ENCODE measurements at regions not wholly inside any gene's neighbourhood (a gene's known extent, or its start where the extent isn't known, plus 50 kb on each side); places are given as distances from the start of the nearest gene placed in this dataset.

- no peak overlapping the region for H3K4me3 ChIP-seq
- peaks cover 3% of the 10 kb centered on the region; the same call in 1 of the 2 replicates for H3K4me1 ChIP-seq (ENCODE audit: insufficient read depth)
- no peaks in the 10 kb centered on the region for H3K36me3 ChIP-seq (ENCODE audit: insufficient read depth)
- H3K27ac Mint-ChIP-seq: no peak overlapping the region
- H3K27me3 Mint-ChIP-seq (ENCODE audit: insufficient read depth, low read depth, poor library complexity): no peaks in the 10 kb centered on the region
- no peak overlapping the region for H2AFZ ChIP-seq
- H3K9me3 Mint-ChIP-seq: no peaks in the 10 kb centered on the region
- no peaks in the 10 kb centered on the region for H3K27me3 ChIP-seq (ENCODE audit: insufficient read depth)
- no peaks in the 10 kb centered on the region for H3F3A ChIP-seq (replicated peaks; ENCODE audit: low read depth)
- DNase-seq (ENCODE audit: low spot score): no peak
- no peaks in the 10 kb centered on the region for H4K20me1 ChIP-seq (replicated peaks; ENCODE audit: insufficient read depth)
- no peak overlapping the region for H3K4me2 ChIP-seq
- H3K9me2 ChIP-seq (ENCODE audit: insufficient read depth): no peaks in the 10 kb centered on the region
- TF ChIP-seq CREB1 (CRISPR knock-in tag; IDR thresholded peaks at IDR 0.05; ENCODE audit: low read depth) (no peak), EZH2 (IDR thresholded peaks at IDR 0.05; ENCODE audit: low read depth, unreplicated experiment) (no peak), ZNF331 (CRISPR knock-in tag; IDR thresholded peaks at IDR 0.05; ENCODE audit: low read depth) (no peak), CTCF (conservative IDR thresholded peaks at IDR 0.05; ENCODE audit: low read depth in 2 of 2) (no peak), REST (IDR thresholded peaks at IDR 0.05; ENCODE audit: unreplicated experiment) (no peak), POLR2AphosphoS5 (IDR thresholded peaks at IDR 0.05; ENCODE audit: low read depth) (no peak), STAT1 (IDR thresholded peaks at IDR 0.05; ENCODE audit: unreplicated experiment) (no peak), ZNF462 (CRISPR knock-in tag; IDR thresholded peaks at IDR 0.05) (no peak), EZH2phosphoT487 (IDR thresholded peaks at IDR 0.05; ENCODE audit: unreplicated experiment) (no peak), JUNB (IDR thresholded peaks at IDR 0.05; ENCODE audit: unreplicated experiment) (no peak), ETS1 (IDR thresholded peaks at IDR 0.05) (no peak), ZNF114 (CRISPR knock-in tag; IDR thresholded peaks at IDR 0.05) (no peak)
- peaks cover 1% of the 10 kb centered on the region; the same call in 2 of the 3 replicates for H3K4me1 Mint-ChIP-seq
- ATAC-seq: no peak
- H3K79me2 ChIP-seq (replicated peaks; ENCODE audit: insufficient read depth): no peaks in the 10 kb centered on the region
- H3K27ac ChIP-seq (ENCODE audit: low read depth): no peak overlapping the region
- no peak overlapping the region for H3K4me3 Mint-ChIP-seq
- H3K36me3 Mint-ChIP-seq (ENCODE audit: low read depth): no peaks in the 10 kb centered on the region
Measured at GRCh38 chr3:66158933-66159683, 61.7 kb upstream of the SLC25A26 start.

Measured in GM23338 (cell line).